Gastroesophageal sphincter (tissue), 4 donors: ENCODE measurements at regions not wholly inside any gene's neighbourhood (a gene's known extent, or its start where the extent isn't known, plus 50 kb on each side); places are given as distances from the start of the nearest gene placed in this dataset.

Experiments
- ATAC-seq: fragments of 150-250 bp; one replicate; pipeline ENCODE4 v1.9.1; 2016; ENCODE audit warnings: mild to moderate bottlenecking, moderate library complexity
- H3K27ac ChIP-seq, 4 donors: fragments of 200-600 bp; sonication (generic) in 3 of 4; 1 replicate in 3 of 4; 2 replicates in 1 of 4; pipeline ENCODE4 v1.5.1; 2016 to 2019
- H3K27me3 ChIP-seq: fragments of 200-600 bp; sonication (generic); one replicate; pipeline ENCODE4 v1.5.1; 2019
- H3K36me3 ChIP-seq, 2 donors: fragments of 200-600 bp; sonication (generic); one replicate each; pipeline ENCODE4 v1.5.1; 2019; ENCODE audit warnings: control low read depth in 1 of 2
- H3K4me1 ChIP-seq, 3 donors: fragments of 200-600 bp; sonication (generic); 1 replicate in 2 of 3; 2 replicates in 1 of 3; pipeline ENCODE4 v1.5.1; 2016 to 2019; ENCODE audit warnings: control low read depth in 2 of 3
- H3K4me3 ChIP-seq, 2 donors: fragments of 200-600 bp; sonication (generic); one replicate each; pipeline ENCODE4 v1.5.1; 2019; ENCODE audit warnings: mild to moderate bottlenecking in 1 of 2, moderate library complexity in 1 of 2
- H3K9me3 ChIP-seq, 3 donors: fragments of 200-600 bp; sonication (generic); one replicate each; pipeline ENCODE4 v1.5.1; 2017 to 2019; ENCODE audit warnings: control low read depth in 2 of 3
- CTCF ChIP-seq, 4 experiments: fragments of 200-600 bp in 2 of 4; fragments of 450-650 bp in 2 of 4; sonication (generic) in 1 of 4; IDR thresholded peaks; one replicate each; pipeline ENCODE4 v1.5.1; 2017 to 2019; ENCODE audit warnings: antibody characterized with exemption in 4 of 4, mild to moderate bottlenecking in 2 of 4, moderate library complexity in 2 of 4
- EP300 ChIP-seq: sonication (generic); formaldehyde crosslinking; IDR thresholded peaks from one replicate; pipeline ENCODE4 v1.6.1; 2017; ENCODE audit warnings: antibody characterized with exemption, mild to moderate bottlenecking
- POLR2A ChIP-seq, 2 donors: fragments of 450-650 bp; IDR thresholded peaks; one replicate each; pipeline ENCODE4 v1.6.1; 2017; ENCODE audit warnings: antibody characterized with exemption in 2 of 2, mild to moderate bottlenecking in 2 of 2, moderate library complexity in 1 of 2
- POLR2AphosphoS5 ChIP-seq: sonication (generic); formaldehyde crosslinking; IDR thresholded peaks from one replicate; pipeline ENCODE4 v1.6.1; 2017; ENCODE audit warnings: antibody characterized with exemption
- WGBS, 2 donors: methylation state at CpG; one replicate each; pipeline ENCODE4 v1.1.5; 2018; ENCODE audit warnings: low coverage in 1 of 2; 5-methylcytosine and 5-hydroxymethylcytosine counted together

GRCh38 chr6:142602972-142603371 is 301.2 kb downstream of the ADGRG6 start:
- 70 to 86% methylated on average over 2 to 3 of the region's 3 CpGs for WGBS, 2 donors
- Histone ChIP-seq H3K27ac (no peak overlapping the region), H3K36me3 (no peaks in the 10 kb centered on the region), H3K27me3 (no peaks in the 10 kb centered on the region), H3K4me3 (no peak overlapping the region), H3K9me3 (no peaks in the 10 kb centered on the region), H3K4me1 (no peaks in the 10 kb centered on the region)
- ATAC-seq: no peak
- no peak for TF ChIP-seq POLR2A (IDR thresholded peaks at IDR 0.05)
- TF ChIP-seq CTCF (IDR thresholded peaks at IDR 0.05): no peak

GRCh38 chr6:142605922-142606485 is 304.2 kb downstream of the ADGRG6 start:
- no peak for TF ChIP-seq POLR2AphosphoS5
- TF ChIP-seq CTCF (IDR thresholded peaks at IDR 0.05): no peak
- TF ChIP-seq POLR2A (IDR thresholded peaks at IDR 0.05): no peak
- TF ChIP-seq EP300: no peak
- no peak overlapping the region for H3K4me3 ChIP-seq
- H3K27ac ChIP-seq: no peak overlapping the region
- no peaks in the 10 kb centered on the region for H3K9me3 ChIP-seq
- WGBS, 2 donors: 21 to 32% methylated on average over 6 of the region's 6 CpGs
- no peaks in the 10 kb centered on the region for H3K27me3 ChIP-seq
- H3K4me1 ChIP-seq: no peaks in the 10 kb centered on the region
- ATAC-seq: no peak
- H3K36me3 ChIP-seq: no peaks in the 10 kb centered on the region

- 66 to 87% methylated on average over 3 of the region's 3 CpGs for WGBS, 2 donors
- TF ChIP-seq POLR2AphosphoS5 (no peak), POLR2A (IDR thresholded peaks at IDR 0.05) (no peak), CTCF (IDR thresholded peaks at IDR 0.05) (no peak), EP300 (no peak)
- ATAC-seq: no peak
Measured at GRCh38 chr6:142612956-142613355, 311.1 kb downstream of the ADGRG6 start.

GRCh38 chr6:142613981-142614380 is 312.2 kb downstream of the ADGRG6 start:
- TF ChIP-seq EP300: no peak
- no peak for TF ChIP-seq POLR2AphosphoS5
- TF ChIP-seq CTCF (IDR thresholded peaks at IDR 0.05): no peak
- TF ChIP-seq POLR2A (IDR thresholded peaks at IDR 0.05): no peak
- H3K9me3 ChIP-seq: peaks cover 0 to 13% (median 0%) of the 10 kb centered on the region in 3 donors
- no peak overlapping the region for H3K27ac ChIP-seq
- 94% methylated on average over 2 of the region's 2 CpGs; no CpG with 5 or more reads in 1 of the 2 donors for WGBS, 2 donors
- no peaks in the 10 kb centered on the region for H3K27me3 ChIP-seq
- ATAC-seq: no peak
- H3K4me3 ChIP-seq: no peak overlapping the region
- H3K4me1 ChIP-seq: no peaks in the 10 kb centered on the region
- H3K36me3 ChIP-seq: no peaks in the 10 kb centered on the region

More at GRCh38 chr6:142612956-142613355, 311.1 kb downstream of the ADGRG6 start:
- H3K27ac ChIP-seq: no peak overlapping the region
- H3K9me3 ChIP-seq: peaks cover 0 to 13% (median 0%) of the 10 kb centered on the region in 3 donors
- no peaks in the 10 kb centered on the region for H3K4me1 ChIP-seq
- H3K27me3 ChIP-seq: no peaks in the 10 kb centered on the region
- H3K4me3 ChIP-seq: no peak overlapping the region
- H3K36me3 ChIP-seq: no peaks in the 10 kb centered on the region

GRCh38 chr6:142617158-142617557 is 315.4 kb downstream of the ADGRG6 start:
- no peak for ATAC-seq
- Histone ChIP-seq H3K9me3 (peaks cover 0 to 6% (median 0%) of the 10 kb centered on the region in 3 donors), H3K27ac (no peak overlapping the region), H3K36me3 (no peaks in the 10 kb centered on the region), H3K4me1 (no peaks in the 10 kb centered on the region), H3K4me3 (no peak overlapping the region), H3K27me3 (no peaks in the 10 kb centered on the region)
- WGBS, 2 donors: 60 to 82% methylated on average over 3 of the region's 3 CpGs
- no peak for TF ChIP-seq POLR2AphosphoS5
- no peak for TF ChIP-seq EP300
- TF ChIP-seq CTCF (IDR thresholded peaks at IDR 0.05): no peak
- TF ChIP-seq POLR2A (IDR thresholded peaks at IDR 0.05): no peak
